CD4-positive, CD25-positive, alpha-beta regulatory T cell (primary cell): ENCODE measurements at regions not wholly inside any gene's neighbourhood (a gene's known extent, or its start where the extent isn't known, plus 50 kb on each side); places are given as distances from the start of the nearest gene placed in this dataset.
"Not testable (repeated sequence)": the region's sequence is repeated elsewhere in the genome, so short reads cannot be mapped to it uniquely, and the experiment has no call there.

Experiments used
- ATAC-seq, 2 donors: fragments of 150-1000 bp; cut with Tn5 transposase; one replicate each; pipeline ENCODE4 v1.10.0; 2021; ENCODE audit warnings: low read depth in 2 of 2, moderate number of reproducible peaks in 2 of 2, moderate library complexity in 1 of 2
- DNase-seq, 3 donors: peaks; one replicate each; pipeline versions ENCODE4 v3.0.0 to v3.0.0-alpha.2; 2012 to 2022; ENCODE audit warnings: mixed read lengths in 1 of 3
- H3K27ac ChIP-seq: one replicate; pipeline ENCODE4 v1.7.0; 2013; ENCODE audit warnings: mild to moderate bottlenecking, low read length; ENCODE audit not compliant: insufficient read depth, poor library complexity, severe bottlenecking
- H3K27me3 ChIP-seq: one replicate; pipeline ENCODE4 v1.7.0; 2013; ENCODE audit warnings: low read length; ENCODE audit not compliant: control insufficient read depth, insufficient read depth
- H3K36me3 ChIP-seq: one replicate; pipeline ENCODE4 v1.7.0; 2013; ENCODE audit warnings: mild to moderate bottlenecking, low read length, moderate library complexity; ENCODE audit not compliant: control insufficient read depth, insufficient read depth
- H3K4me1 ChIP-seq: 2 replicates; pipeline ENCODE4 v1.7.0; 2013; ENCODE audit warnings: mild to moderate bottlenecking, low read length; ENCODE audit not compliant: insufficient read depth, control insufficient read depth, poor library complexity, severe bottlenecking
- H3K4me3 ChIP-seq: one replicate; pipeline ENCODE4 v1.7.0; 2013; ENCODE audit warnings: low read depth, mild to moderate bottlenecking, low read length, moderate library complexity
- H3K9me3 ChIP-seq, 2 experiments: 1 replicate in 1 of 2; 2 replicates in 1 of 2; pipeline ENCODE4 v1.7.0; 2013; ENCODE audit warnings: low read length in 2 of 2, mild to moderate bottlenecking in 1 of 2, moderate library complexity in 1 of 2; ENCODE audit not compliant: control insufficient read depth in 2 of 2
- H3K27ac Mint-ChIP-seq, 3 donors: one replicate each; pipeline ENCODE4 v1.8.0; 2020 to 2022; ENCODE audit warnings: mild to moderate bottlenecking in 3 of 3, mixed read lengths in 3 of 3, moderate library complexity in 2 of 3
- H3K27me3 Mint-ChIP-seq: one replicate; pipeline ENCODE4 v1.8.0; 2022; ENCODE audit warnings: mild to moderate bottlenecking, mixed read lengths
- H3K36me3 Mint-ChIP-seq: one replicate; pipeline ENCODE4 v1.8.0; 2020; ENCODE audit warnings: mixed read lengths
- H3K4me1 Mint-ChIP-seq, 4 donors: one replicate each; pipeline ENCODE4 v1.8.0; 2020 to 2022; ENCODE audit warnings: mixed read lengths in 4 of 4, mild to moderate bottlenecking in 1 of 4
- H3K4me3 Mint-ChIP-seq, 4 donors: one replicate each; pipeline ENCODE4 v1.8.0; 2020 to 2022; ENCODE audit warnings: mild to moderate bottlenecking in 4 of 4, mixed read lengths in 4 of 4, moderate library complexity in 3 of 4
- H3K9me3 Mint-ChIP-seq, 7 donors: one replicate each; pipeline ENCODE4 v1.8.0; 2020 to 2022; ENCODE audit warnings: mixed read lengths in 7 of 7, mild to moderate bottlenecking in 3 of 7, moderate library complexity in 2 of 7

- H3K4me1 ChIP-seq: peaks cover 7% of the 10 kb centered on the region
- no peak overlapping the region for H3K4me3 ChIP-seq
- H3K27ac ChIP-seq: no peak overlapping the region
- peak; percentile 77 to 83 for ATAC-seq
- Mint-ChIP-seq H3K4me3 (no peak overlapping the region), H3K27ac (no peak overlapping the region), H3K4me1 (peaks cover 0 to 18% (median 6%) of the 10 kb centered on the region in 4 donors), H3K36me3 (no peaks in the 10 kb centered on the region), H3K27me3 (peaks cover 34% of the 10 kb centered on the region), H3K9me3 (no peaks in the 10 kb centered on the region)
- no peaks in the 10 kb centered on the region for H3K9me3 ChIP-seq
- H3K27me3 ChIP-seq: peaks cover 4% of the 10 kb centered on the region
- DNase-seq: peak; percentile 47 to 79 (median 77)
- no peaks in the 10 kb centered on the region for H3K36me3 ChIP-seq
Observed at GRCh38 chr14:106518054-106518943, 991.9 kb downstream of the TMEM121 start.

GRCh38 chr14:106522118-106522517 is 995.7 kb downstream of the TMEM121 start:
- Mint-ChIP-seq H3K4me1 (peaks cover 0 to 12% (median 2%) of the 10 kb centered on the region in 4 donors), H3K27me3 (peaks cover 45% of the 10 kb centered on the region)
- H3K27ac ChIP-seq, DNase-seq, H3K36me3 ChIP-seq, H3K4me3 ChIP-seq, H3K9me3 Mint-ChIP-seq, ATAC-seq, H3K36me3 Mint-ChIP-seq, H3K27ac Mint-ChIP-seq, H3K4me3 Mint-ChIP-seq, H3K4me1 ChIP-seq, H3K9me3 ChIP-seq: not testable (repeated sequence)
- peaks cover 10% of the 10 kb centered on the region for H3K27me3 ChIP-seq

GRCh38 chr14:106522990-106523389 is 996.6 kb downstream of the TMEM121 start:
- Histone ChIP-seq H3K36me3 (no peaks in the 10 kb centered on the region), H3K4me3 (no peak overlapping the region), H3K27ac (no peak overlapping the region), H3K9me3 (no peaks in the 10 kb centered on the region), H3K27me3 (peaks cover 10% of the 10 kb centered on the region), H3K4me1 (peaks cover 3% of the 10 kb centered on the region)
- Mint-ChIP-seq H3K4me1 (peaks cover 0 to 6% (median 1%) of the 10 kb centered on the region in 4 donors), H3K27ac (no peak overlapping the region), H3K9me3 (peaks cover 0 to 1% (median 0%) of the 10 kb centered on the region in 7 donors), H3K36me3 (no peaks in the 10 kb centered on the region), H3K27me3 (peaks cover 44% of the 10 kb centered on the region), H3K4me3 (no peak overlapping the region)
- ATAC-seq (no peak), DNase-seq (no peak)

GRCh38 chr14:106528717-106529116 is 1002.3 kb downstream of the TMEM121 start:
- Mint-ChIP-seq H3K4me3 (no peak overlapping the region), H3K4me1 (no peaks in the 10 kb centered on the region), H3K27ac (no peak overlapping the region), H3K36me3 (no peaks in the 10 kb centered on the region), H3K27me3 (peaks cover 32% of the 10 kb centered on the region), H3K9me3 (peaks cover 0 to 2% (median 0%) of the 10 kb centered on the region in 7 donors)
- H3K36me3 ChIP-seq: no peaks in the 10 kb centered on the region
- no peaks in the 10 kb centered on the region for H3K4me1 ChIP-seq
- H3K9me3 ChIP-seq: no peaks in the 10 kb centered on the region
- no peak overlapping the region for H3K27ac ChIP-seq
- no peak overlapping the region for H3K4me3 ChIP-seq
- H3K27me3 ChIP-seq: peaks cover 2% of the 10 kb centered on the region
- no peak for ATAC-seq
- DNase-seq: no peak

- Histone ChIP-seq H3K36me3 (no peaks in the 10 kb centered on the region), H3K4me3 (no peak overlapping the region), H3K4me1 (no peaks in the 10 kb centered on the region), H3K27me3 (peaks cover 2% of the 10 kb centered on the region), H3K27ac (no peak overlapping the region), H3K9me3 (no peaks in the 10 kb centered on the region)
- ATAC-seq: no peak
- Mint-ChIP-seq H3K9me3 (peaks cover 0 to 2% (median 0%) of the 10 kb centered on the region in 7 donors), H3K4me1 (no peaks in the 10 kb centered on the region), H3K36me3 (no peaks in the 10 kb centered on the region), H3K27ac (no peak overlapping the region), H3K4me3 (no peak overlapping the region), H3K27me3 (peaks cover 38% of the 10 kb centered on the region)
- no peak for DNase-seq
Observed at GRCh38 chr14:106530031-106530422, 1003.6 kb downstream of the TMEM121 start.

GRCh38 chr14:106530423-106531107 is 1004.2 kb downstream of the TMEM121 start:
- H3K36me3 Mint-ChIP-seq: no peaks in the 10 kb centered on the region
- H3K9me3 Mint-ChIP-seq: peaks cover 0 to 2% (median 0%) of the 10 kb centered on the region in 7 donors
- Histone ChIP-seq H3K4me1 (no peaks in the 10 kb centered on the region), H3K4me3 (no peak overlapping the region), H3K9me3 (no peaks in the 10 kb centered on the region), H3K27ac (no peak overlapping the region), H3K36me3 (no peaks in the 10 kb centered on the region), H3K27me3 (no peaks in the 10 kb centered on the region)
- ATAC-seq: peak; percentile 73 to 79
- H3K27ac Mint-ChIP-seq: no peak overlapping the region
- H3K4me3 Mint-ChIP-seq: no peak overlapping the region
- no peaks in the 10 kb centered on the region for H3K4me1 Mint-ChIP-seq
- peaks cover 33% of the 10 kb centered on the region for H3K27me3 Mint-ChIP-seq
- peak in 2 of 3 donors; percentile 30 to 52 for DNase-seq

- H3K4me1 ChIP-seq, H3K27me3 ChIP-seq, H3K36me3 Mint-ChIP-seq, H3K4me3 ChIP-seq, H3K4me3 Mint-ChIP-seq, ATAC-seq, H3K9me3 ChIP-seq, H3K36me3 ChIP-seq, H3K27ac ChIP-seq, H3K9me3 Mint-ChIP-seq, H3K4me1 Mint-ChIP-seq, H3K27ac Mint-ChIP-seq: not testable (repeated sequence)
- peaks cover 34% of the 10 kb centered on the region for H3K27me3 Mint-ChIP-seq
- peak in 2 of 3 donors; percentile 20 to 57 for DNase-seq
Observed at GRCh38 chr14:106537597-106537996, 1011.2 kb downstream of the TMEM121 start.
